LNCAP (cell line): ENCODE measurements at regions not wholly inside any gene's neighbourhood (a gene's known extent, or its start where the extent isn't known, plus 50 kb on each side); places are given as distances from the start of the nearest gene placed in this dataset.

Experiments
- TF ChIP-seq, protein P1 (sequence below): fragments of 450-650 bp; IDR thresholded peaks from 2 replicates; pipeline ENCODE4 v1.5.1; 2017; ENCODE audit warnings: mild to moderate bottlenecking

DNA sequence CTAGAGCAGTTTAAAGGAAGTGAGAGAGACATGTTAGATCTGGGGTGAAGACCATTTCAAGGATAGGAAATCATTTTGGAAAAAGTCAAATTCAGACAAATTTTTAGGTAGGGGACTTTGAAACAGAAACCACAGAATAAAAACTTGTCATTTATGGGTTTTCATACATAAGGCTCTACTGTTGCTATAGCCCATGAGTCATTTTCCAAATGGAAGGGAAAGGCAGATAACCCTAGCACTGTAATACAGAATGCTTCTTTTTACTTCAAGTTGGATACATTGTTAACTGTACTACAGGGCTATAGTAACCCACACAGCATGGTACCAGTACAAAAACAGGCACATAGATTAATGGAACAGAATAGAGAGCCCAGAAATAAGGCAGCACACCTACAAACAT, 455.4 kb downstream of the EBF1 start:
- TF ChIP-seq, protein P1, sequence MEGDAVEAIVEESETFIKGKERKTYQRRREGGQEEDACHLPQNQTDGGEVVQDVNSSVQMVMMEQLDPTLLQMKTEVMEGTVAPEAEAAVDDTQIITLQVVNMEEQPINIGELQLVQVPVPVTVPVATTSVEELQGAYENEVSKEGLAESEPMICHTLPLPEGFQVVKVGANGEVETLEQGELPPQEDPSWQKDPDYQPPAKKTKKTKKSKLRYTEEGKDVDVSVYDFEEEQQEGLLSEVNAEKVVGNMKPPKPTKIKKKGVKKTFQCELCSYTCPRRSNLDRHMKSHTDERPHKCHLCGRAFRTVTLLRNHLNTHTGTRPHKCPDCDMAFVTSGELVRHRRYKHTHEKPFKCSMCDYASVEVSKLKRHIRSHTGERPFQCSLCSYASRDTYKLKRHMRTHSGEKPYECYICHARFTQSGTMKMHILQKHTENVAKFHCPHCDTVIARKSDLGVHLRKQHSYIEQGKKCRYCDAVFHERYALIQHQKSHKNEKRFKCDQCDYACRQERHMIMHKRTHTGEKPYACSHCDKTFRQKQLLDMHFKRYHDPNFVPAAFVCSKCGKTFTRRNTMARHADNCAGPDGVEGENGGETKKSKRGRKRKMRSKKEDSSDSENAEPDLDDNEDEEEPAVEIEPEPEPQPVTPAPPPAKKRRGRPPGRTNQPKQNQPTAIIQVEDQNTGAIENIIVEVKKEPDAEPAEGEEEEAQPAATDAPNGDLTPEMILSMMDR: no peak

DNA sequence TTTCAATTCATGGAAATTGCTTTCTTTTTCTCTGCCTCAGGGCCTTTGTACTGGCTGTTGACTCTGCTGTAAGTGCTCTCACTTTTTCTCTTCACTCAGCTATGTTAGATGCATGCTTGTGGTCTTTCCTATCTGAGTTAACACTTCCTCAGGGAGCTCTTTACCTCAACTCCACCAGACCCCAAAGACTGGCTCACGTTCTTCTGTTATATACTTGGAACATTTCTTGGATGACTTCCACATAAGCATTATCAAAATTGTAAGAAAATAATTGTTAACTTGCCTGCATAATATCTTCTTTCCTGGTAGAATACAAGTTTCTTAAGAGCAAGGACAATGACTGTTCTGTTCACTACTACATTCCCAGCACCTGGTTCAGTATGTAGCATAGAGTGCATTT, 455.9 kb downstream of the EBF1 start:
- TF ChIP-seq, protein P1: no peak

DNA sequence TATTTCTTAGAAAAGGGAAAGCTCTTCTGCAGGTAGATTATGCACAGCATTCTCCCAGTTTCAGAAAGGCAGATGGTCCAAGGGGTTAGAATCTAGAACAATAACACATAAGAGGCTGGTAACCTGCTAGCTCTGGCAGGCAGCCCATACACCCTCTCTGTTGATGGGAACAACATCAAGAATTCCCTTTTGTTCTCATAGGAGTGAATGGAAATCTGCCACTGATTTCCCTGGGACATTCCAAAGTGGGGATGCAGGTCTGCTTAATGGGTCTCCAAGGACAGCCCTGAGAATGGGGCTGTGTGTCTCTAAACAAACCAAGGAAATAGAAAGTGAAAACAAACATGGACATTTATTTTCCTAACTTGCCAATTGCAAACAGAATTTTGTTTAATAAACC, 456.8 kb downstream of the EBF1 start:
- TF ChIP-seq, protein P1: no peak

DNA sequence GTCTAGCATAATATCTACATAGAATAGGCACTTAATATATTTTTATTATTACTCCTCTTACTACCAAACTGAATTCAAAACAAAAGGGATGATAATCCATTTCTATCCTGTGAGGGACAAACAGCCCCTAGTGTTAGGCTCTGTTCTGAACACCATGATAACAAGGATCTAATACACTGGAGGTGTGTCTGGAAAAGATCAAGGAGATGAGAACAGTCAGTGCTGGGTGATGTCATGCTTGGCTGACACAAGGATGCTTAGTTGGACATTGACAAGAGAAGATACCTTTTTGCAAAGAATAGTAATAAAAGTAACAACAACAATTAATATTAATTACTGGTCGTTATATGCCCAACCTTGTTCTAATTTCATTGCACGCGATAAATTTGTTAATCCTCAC, 458.7 kb downstream of the EBF1 start:
- TF ChIP-seq, protein P1: no peak

DNA sequence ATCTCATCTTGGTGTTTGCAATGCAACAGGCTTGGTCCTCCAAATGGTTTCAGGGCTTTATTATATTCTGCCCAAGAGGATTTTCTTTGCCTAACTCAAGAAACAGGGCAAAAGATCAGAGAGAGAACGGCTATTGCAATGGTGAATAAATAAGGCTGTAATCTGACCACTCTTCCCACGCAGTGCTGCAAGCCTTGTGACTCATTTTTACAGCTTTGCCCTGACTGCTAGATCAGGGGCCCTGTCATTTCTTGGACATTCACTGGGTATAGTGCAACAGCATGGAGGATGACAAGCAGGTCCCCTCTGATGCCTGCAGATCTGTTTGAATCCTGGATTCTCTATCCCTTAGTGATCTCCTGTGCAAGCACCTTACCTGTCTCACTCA, 459.1 kb downstream of the EBF1 start:
- TF ChIP-seq, protein P1: no peak

GRCh38 chr5:158639881-158640592, 459.7 kb downstream of the EBF1 start:
- TF ChIP-seq, protein P1: no peak

DNA sequence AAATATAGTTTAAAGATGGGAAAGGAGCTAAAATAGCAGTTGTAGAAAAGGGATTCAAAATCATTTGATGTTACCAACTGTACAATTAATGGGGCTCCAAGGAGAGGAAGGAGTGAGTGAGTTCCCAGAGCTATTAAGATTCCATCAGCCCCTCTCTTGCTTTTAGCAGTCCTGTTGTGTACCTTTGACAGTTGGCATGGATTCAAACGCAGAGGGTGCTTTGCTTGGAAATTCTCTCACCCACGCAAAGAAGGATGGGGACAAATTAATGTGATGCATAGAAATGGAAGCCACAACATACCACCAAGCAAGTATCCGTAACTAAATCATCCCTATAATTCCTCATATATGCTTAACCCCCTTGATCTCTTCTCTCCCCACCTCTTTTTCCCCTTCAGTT, 461.3 kb downstream of the EBF1 start:
- TF ChIP-seq, protein P1: no peak

- TF ChIP-seq, protein P1: no peak
Measured at GRCh38 chr5:158637039-158637438, 462.7 kb downstream of the EBF1 start.
